IMR-90 (cell line): ENCODE measurements at regions not wholly inside any gene's neighbourhood (a gene's known extent, or its start where the extent isn't known, plus 50 kb on each side); places are given as distances from the start of the nearest gene placed in this dataset.

Source experiments
- ATAC-seq: fragments of 200-7000 bp; cut with Tn5 transposase; 2 replicates; pipeline ENCODE4 v1.9.1; 2020; ENCODE audit warnings: low read depth, mild to moderate bottlenecking, moderate library complexity
- BruUV-seq: library from RNA; stranded (reverse); fragments of 400-500 nt; replicated peaks from 2 replicates; lab custom pipeline; 2021; lab: Mats Ljungman, UMichigan
- CTCF ChIA-PET: fragments of 300-600 bp; formaldehyde crosslinking; extraction: SDS; loops from one replicate; lab custom pipeline; 2021; ENCODE audit warnings: antibody characterized with exemption; lab: Yijun Ruan, JAX
- POLR2A ChIA-PET: fragments of 300-600 bp; sonication (Branson Sonifier 250); formaldehyde crosslinking; loops from one replicate; lab custom pipeline; 2022; ENCODE audit warnings: antibody characterized with exemption; ENCODE audit not compliant: unreplicated experiment; lab: Charles Lee
- DNase-seq: peaks from one replicate; pipeline ENCODE4 v3.0.0; 2013
- H2AFZ ChIP-seq: replicated peaks from 2 replicates; pipeline ENCODE3; 2013; ENCODE audit warnings: low read length, mild to moderate bottlenecking; ENCODE audit not compliant: poor library complexity
- H2AK5ac ChIP-seq: 2 replicates; pipeline ENCODE4 v1.6.1; 2013; ENCODE audit warnings: low read depth, low read length, inconsistent platforms
- H2AK9ac ChIP-seq: replicated peaks from 2 replicates; pipeline ENCODE3; 2013; ENCODE audit warnings: mild to moderate bottlenecking, low read depth, low read length, moderate library complexity; ENCODE audit not compliant: poor library complexity
- H2BK120ac ChIP-seq: 2 replicates; pipeline ENCODE4 v1.6.1; 2013; ENCODE audit warnings: low read depth, low read length, inconsistent platforms
- H2BK15ac ChIP-seq: 3 replicates; pipeline ENCODE4 v1.6.1; 2013; ENCODE audit warnings: low read depth, low read length, inconsistent platforms
- H2BK20ac ChIP-seq: 2 replicates; pipeline ENCODE4 v1.6.1; 2013; ENCODE audit warnings: low read depth, mild to moderate bottlenecking, inconsistent platforms, low read length, moderate library complexity
- H2BK5ac ChIP-seq: 2 replicates; pipeline ENCODE4 v1.6.1; 2013; ENCODE audit warnings: mild to moderate bottlenecking, low read depth, low read length, inconsistent platforms; ENCODE audit not compliant: poor library complexity, severe bottlenecking
- H3K14ac ChIP-seq: replicated peaks from 2 replicates; pipeline ENCODE4 v1.6.1; 2013; ENCODE audit warnings: low read depth, low read length, inconsistent platforms
- H3K18ac ChIP-seq: 2 replicates; pipeline ENCODE4 v1.6.1; 2013; ENCODE audit warnings: low read depth, low read length, control low read depth
- H3K23ac ChIP-seq: 2 replicates; pipeline ENCODE4 v1.6.1; 2013; ENCODE audit warnings: low read depth, low read length, inconsistent platforms
- H3K27ac ChIP-seq: 2 replicates; pipeline ENCODE4 v1.5.1; 2013; ENCODE audit warnings: mild to moderate bottlenecking, control low read depth, low read length; ENCODE audit not compliant: insufficient read depth
- H3K27me3 ChIP-seq: 2 replicates; pipeline ENCODE4 v1.6.1; 2013; ENCODE audit warnings: low read length; ENCODE audit not compliant: control insufficient read depth, insufficient read depth
- H3K36me3 ChIP-seq: 2 replicates; pipeline ENCODE4 v1.6.1; 2013; ENCODE audit warnings: low read length, mixed read lengths; ENCODE audit not compliant: control insufficient read depth, insufficient read depth
- H3K4ac ChIP-seq: 2 replicates; pipeline ENCODE4 v1.6.1; 2013; ENCODE audit warnings: low read depth, low read length, inconsistent platforms
- H3K4me1 ChIP-seq: 2 replicates; pipeline ENCODE4 v1.6.1; 2013; ENCODE audit warnings: low read length, mixed read lengths; ENCODE audit not compliant: control insufficient read depth, insufficient read depth
- H3K4me2 ChIP-seq: 2 replicates; pipeline ENCODE4 v1.6.1; 2013; ENCODE audit warnings: low read depth, mild to moderate bottlenecking, control low read depth, low read length, moderate library complexity
- H3K4me3 ChIP-seq: 2 replicates; pipeline ENCODE4 v1.5.1; 2013; ENCODE audit warnings: low read depth, mild to moderate bottlenecking, control low read depth, low read length, moderate library complexity; ENCODE audit not compliant: insufficient read depth
- H3K56ac ChIP-seq: 2 replicates; pipeline ENCODE4 v1.6.1; 2013; ENCODE audit warnings: low read length, inconsistent platforms; ENCODE audit not compliant: insufficient read depth; ENCODE audit errors: extremely low read depth
- H3K79me1 ChIP-seq, 2 experiments: 2 replicates each; pipeline ENCODE4 v1.6.1; 2013; ENCODE audit warnings: low read length in 2 of 2, inconsistent platforms in 1 of 2, low read depth in 1 of 2
- H3K9ac ChIP-seq: 2 replicates; pipeline ENCODE4 v1.6.1; 2013; ENCODE audit warnings: low read depth, low read length, control low read depth
- H3K9me1 ChIP-seq: 2 replicates; pipeline ENCODE4 v1.6.1; 2013; ENCODE audit warnings: low read length, inconsistent platforms; ENCODE audit not compliant: insufficient read depth
- H3K9me3 ChIP-seq: 2 replicates; pipeline ENCODE4 v1.6.1; 2013; ENCODE audit warnings: low read length; ENCODE audit not compliant: control insufficient read depth, insufficient read depth
- H4K20me1 ChIP-seq: 2 replicates; pipeline ENCODE4 v1.6.1; 2013; ENCODE audit warnings: low read length, inconsistent platforms; ENCODE audit not compliant: insufficient read depth
- H4K5ac ChIP-seq: 2 replicates; pipeline ENCODE4 v1.6.1; 2013; ENCODE audit warnings: mild to moderate bottlenecking, low read depth, low read length, control low read depth
- H4K8ac ChIP-seq, 2 experiments: 2 replicates each; pipeline ENCODE4 v1.6.1; 2013; ENCODE audit warnings: low read depth in 2 of 2, low read length in 2 of 2, control low read depth in 1 of 2, inconsistent platforms in 1 of 2
- H4K91ac ChIP-seq: 2 replicates; pipeline ENCODE4 v1.6.1; 2013; ENCODE audit warnings: low read depth, low read length, inconsistent platforms; ENCODE audit not compliant: insufficient read depth
- BHLHE40 ChIP-seq: fragments of 150-350 bp; IDR thresholded peaks from 2 replicates; pipeline ENCODE4 v1.6.1; 2016; ENCODE audit warnings: mild to moderate bottlenecking, low read depth, low read length
- CEBPB ChIP-seq: IDR thresholded peaks from 2 replicates; pipeline ENCODE4 v1.6.1; 2012; ENCODE audit warnings: low read depth, low read length, improper control_type of control experiment
- CTCF ChIP-seq: conservative IDR thresholded peaks from 2 replicates; pipeline ENCODE4 v1.5.1; 2012; ENCODE audit warnings: mild to moderate bottlenecking, low read depth, low read length, improper control_type of control experiment
- MAFK ChIP-seq: IDR thresholded peaks from 2 replicates; pipeline ENCODE4 v1.6.1; 2012; ENCODE audit warnings: low read depth, low read length, improper control_type of control experiment
- MAZ ChIP-seq: IDR thresholded peaks from 2 replicates; pipeline ENCODE4 v1.6.1; 2012; ENCODE audit warnings: low read depth, mild to moderate bottlenecking, low read length, improper control_type of control experiment, moderate library complexity, borderline replicate concordance
- NFE2L2 ChIP-seq: fragments of 150-350 bp; IDR thresholded peaks from 2 replicates; pipeline ENCODE4 v1.6.1; 2016; ENCODE audit warnings: low read depth, mild to moderate bottlenecking, low read length
- POLR2A ChIP-seq: IDR thresholded peaks from 2 replicates; pipeline ENCODE4 v1.6.1; 2012; ENCODE audit warnings: mild to moderate bottlenecking, low read depth, low read length
- RAD21 ChIP-seq: IDR thresholded peaks from 2 replicates; pipeline ENCODE4 v1.6.1; 2012; ENCODE audit warnings: low read length, improper control_type of control experiment
- RCOR1 ChIP-seq: IDR thresholded peaks from 2 replicates; pipeline ENCODE4 v1.6.1; 2012; ENCODE audit warnings: mild to moderate bottlenecking, low read length, improper control_type of control experiment; ENCODE audit not compliant: insufficient replicate concordance
- RFX5 ChIP-seq: IDR thresholded peaks from 2 replicates; pipeline ENCODE4 v1.8.0; 2012; ENCODE audit warnings: low read depth, mild to moderate bottlenecking, low read length, moderate library complexity
- SMC3 ChIP-seq: fragments of 150-350 bp; IDR thresholded peaks from 2 replicates; pipeline ENCODE4 v1.6.1; 2016; ENCODE audit warnings: low read depth, mild to moderate bottlenecking, antibody characterized with exemption, low read length, moderate library complexity
- dilution Hi-C: fragments of 300-500 bp; cut with HindIII; formaldehyde crosslinking; loops from one replicate; pipeline ENCODE4 v1.14.3; 2018; ENCODE audit warnings: low sequenced_read_pairs; ENCODE audit not compliant: unreplicated experiment
- in situ Hi-C: fragments of 300-500 bp; cut with MboI; formaldehyde crosslinking; loops from 3 replicates; pipeline ENCODE4 v1.14.3; 2019; ENCODE audit warnings: low sequenced_read_pairs, inconsistent platforms, mixed read lengths
- intact Hi-C: fragments of 100-400 bp; cut with micrococcal nuclease; formaldehyde crosslinking; loops from 2 replicates; pipeline ENCODE4 v1.10.0; 2022
- TF ChIP-seq, protein P1 (sequence below): fragments of 150-350 bp; IDR thresholded peaks from 2 replicates; pipeline ENCODE4 v1.6.1; 2016; ENCODE audit warnings: low read depth, mild to moderate bottlenecking, low read length, moderate library complexity, borderline replicate concordance

DNA sequence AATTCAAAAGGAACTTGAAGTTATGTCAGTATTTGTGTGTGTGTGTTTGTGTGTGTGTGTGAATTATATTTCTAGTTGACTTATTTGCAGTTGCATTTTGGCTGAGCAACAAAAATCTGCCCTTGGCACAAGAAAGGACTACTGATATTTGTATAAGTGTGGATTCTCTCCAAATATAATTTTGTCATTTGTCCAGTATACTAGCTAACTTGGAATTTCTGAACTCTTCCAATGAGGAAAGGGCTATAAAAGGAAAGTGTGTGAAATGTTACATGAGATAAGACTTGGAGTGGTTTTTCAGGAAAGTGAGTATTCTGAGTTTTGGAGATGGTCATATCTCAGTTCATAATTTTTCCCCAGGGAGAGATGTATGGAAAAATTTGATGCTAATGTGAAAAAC lies 1384.1 kb upstream of the B3GALT2 start:
- no peaks in the 10 kb centered on the region for H3K79me1 ChIP-seq
- no peak overlapping the region for H2AFZ ChIP-seq
- no peak overlapping the region for H3K27ac ChIP-seq
- dilution Hi-C loops (no loop called here), in situ Hi-C loops (no loop called here), intact Hi-C loops (no loop called here)
- POLR2A ChIA-PET, result no interaction called here
- H4K8ac ChIP-seq, result no peak overlapping the region
- no peak overlapping the region for H2BK5ac ChIP-seq
- H3K27me3 ChIP-seq, result no peaks in the 10 kb centered on the region
- H2BK20ac ChIP-seq, result no peak overlapping the region
- no peak overlapping the region for H3K4ac ChIP-seq
- CTCF ChIA-PET, result no interaction called here
- H3K56ac ChIP-seq, result no peak overlapping the region
- H3K9me1 ChIP-seq, result no peaks in the 10 kb centered on the region
- H3K18ac ChIP-seq, result no peak overlapping the region
- H3K14ac ChIP-seq, result no peak overlapping the region
- peak; percentile 20 for DNase-seq
- no peak overlapping the region for H4K5ac ChIP-seq
- no TSS peak for BruUV-seq
- H3K4me3 ChIP-seq, result no peak overlapping the region
- no peak overlapping the region for H3K23ac ChIP-seq
- H2BK15ac ChIP-seq, result no peak overlapping the region
- no peak for TF ChIP-seq MAFK
- TF ChIP-seq RFX5, result no peak
- no peak for TF ChIP-seq CEBPB
- no peak for TF ChIP-seq RAD21
- no peak for TF ChIP-seq NFE2L2
- TF ChIP-seq CTCF, result no peak
- TF ChIP-seq POLR2A, result no peak
- TF ChIP-seq, protein P1, sequence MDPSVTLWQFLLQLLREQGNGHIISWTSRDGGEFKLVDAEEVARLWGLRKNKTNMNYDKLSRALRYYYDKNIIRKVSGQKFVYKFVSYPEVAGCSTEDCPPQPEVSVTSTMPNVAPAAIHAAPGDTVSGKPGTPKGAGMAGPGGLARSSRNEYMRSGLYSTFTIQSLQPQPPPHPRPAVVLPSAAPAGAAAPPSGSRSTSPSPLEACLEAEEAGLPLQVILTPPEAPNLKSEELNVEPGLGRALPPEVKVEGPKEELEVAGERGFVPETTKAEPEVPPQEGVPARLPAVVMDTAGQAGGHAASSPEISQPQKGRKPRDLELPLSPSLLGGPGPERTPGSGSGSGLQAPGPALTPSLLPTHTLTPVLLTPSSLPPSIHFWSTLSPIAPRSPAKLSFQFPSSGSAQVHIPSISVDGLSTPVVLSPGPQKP, result no peak
- no peak for TF ChIP-seq SMC3
- no peak for TF ChIP-seq RCOR1
- no peak for TF ChIP-seq MAZ
- no peak for TF ChIP-seq BHLHE40
- H2AK9ac ChIP-seq, result no peak overlapping the region
- no peaks in the 10 kb centered on the region for H3K4me1 ChIP-seq
- H3K9me3 ChIP-seq, result no peaks in the 10 kb centered on the region
- H3K9ac ChIP-seq, result no peak overlapping the region
- H4K20me1 ChIP-seq, result no peaks in the 10 kb centered on the region
- no peak overlapping the region for H3K4me2 ChIP-seq
- H4K91ac ChIP-seq, result no peak overlapping the region
- no peak overlapping the region for H2BK120ac ChIP-seq
- no peak overlapping the region for H2AK5ac ChIP-seq
- H3K36me3 ChIP-seq, result no peaks in the 10 kb centered on the region
- ATAC-seq, result no peak
